Osteoblast (primary cell): ENCODE measurements at regions not wholly inside any gene's neighbourhood (a gene's known extent, or its start where the extent isn't known, plus 50 kb on each side); places are given as distances from the start of the nearest gene placed in this dataset.

ENCODE experiments used
- DNase-seq: peaks from one replicate; pipeline ENCODE4 v3.0.0; 2011; ENCODE audit warnings: low spot score, mixed read lengths; ENCODE audit not compliant: insufficient read length; ENCODE audit errors: missing footprints
- H2AFZ ChIP-seq: 2 replicates; pipeline ENCODE4 v1.6.0; 2011; ENCODE audit warnings: mild to moderate bottlenecking, low read length
- H3K27ac ChIP-seq: 2 replicates; pipeline ENCODE4 v1.5.1; 2011; ENCODE audit warnings: mild to moderate bottlenecking, low read depth, low read length, moderate library complexity
- H3K27me3 ChIP-seq: 2 replicates; pipeline ENCODE4 v1.6.0; 2012; ENCODE audit warnings: mild to moderate bottlenecking, control low read depth, inconsistent platforms, low read length, moderate library complexity; ENCODE audit not compliant: insufficient read depth
- H3K36me3 ChIP-seq: 2 replicates; pipeline ENCODE4 v1.5.1; 2011; ENCODE audit warnings: mild to moderate bottlenecking, low read length, control low read depth, moderate library complexity; ENCODE audit not compliant: insufficient read depth
- H3K4me1 ChIP-seq: 2 replicates; pipeline ENCODE4 v1.5.1; 2011; ENCODE audit warnings: mild to moderate bottlenecking, low read length, control low read depth, moderate library complexity; ENCODE audit not compliant: insufficient read depth
- H3K4me2 ChIP-seq: 2 replicates; pipeline ENCODE4 v1.6.0; 2011; ENCODE audit warnings: mild to moderate bottlenecking, low read length; ENCODE audit not compliant: insufficient read depth
- H3K4me3 ChIP-seq: fragments of 200-600 bp; sonication (generic); 3 replicates; pipeline ENCODE4 v1.5.1; 2012; ENCODE audit warnings: mild to moderate bottlenecking, low read length, inconsistent platforms; ENCODE audit not compliant: insufficient read depth
- H3K79me2 ChIP-seq: 2 replicates; pipeline ENCODE4 v1.6.0; 2012; ENCODE audit warnings: mild to moderate bottlenecking, low read length, control low read depth, inconsistent platforms; ENCODE audit not compliant: insufficient read depth
- H3K9me3 ChIP-seq: 2 replicates; pipeline ENCODE4 v1.5.1; 2011; ENCODE audit warnings: low read depth, low read length, control low read depth
- H4K20me1 ChIP-seq: 2 replicates; pipeline ENCODE4 v1.6.0; 2012; ENCODE audit warnings: mild to moderate bottlenecking, low read length, control low read depth; ENCODE audit not compliant: insufficient read depth
- TF ChIP-seq, protein P1 (sequence below): IDR thresholded peaks from 2 replicates; pipeline ENCODE4 v1.5.1; 2011; ENCODE audit warnings: mild to moderate bottlenecking, low read depth, low read length, moderate library complexity; ENCODE audit errors: extremely low read depth

GRCh38 chr9:81318571-81318970 lies 370.8 kb downstream of the TLE1 start:
- Histone ChIP-seq H3K27ac (no peak overlapping the region), H3K36me3 (no peaks in the 10 kb centered on the region), H4K20me1 (no peaks in the 10 kb centered on the region), H3K4me1 (peaks cover 5% of the 10 kb centered on the region), H3K4me3 (no peak overlapping the region), H2AFZ (no peak overlapping the region), H3K4me2 (no peak overlapping the region), H3K27me3 (no peaks in the 10 kb centered on the region), H3K9me3 (no peaks in the 10 kb centered on the region), H3K79me2 (no peaks in the 10 kb centered on the region)
- TF ChIP-seq, protein P1, sequence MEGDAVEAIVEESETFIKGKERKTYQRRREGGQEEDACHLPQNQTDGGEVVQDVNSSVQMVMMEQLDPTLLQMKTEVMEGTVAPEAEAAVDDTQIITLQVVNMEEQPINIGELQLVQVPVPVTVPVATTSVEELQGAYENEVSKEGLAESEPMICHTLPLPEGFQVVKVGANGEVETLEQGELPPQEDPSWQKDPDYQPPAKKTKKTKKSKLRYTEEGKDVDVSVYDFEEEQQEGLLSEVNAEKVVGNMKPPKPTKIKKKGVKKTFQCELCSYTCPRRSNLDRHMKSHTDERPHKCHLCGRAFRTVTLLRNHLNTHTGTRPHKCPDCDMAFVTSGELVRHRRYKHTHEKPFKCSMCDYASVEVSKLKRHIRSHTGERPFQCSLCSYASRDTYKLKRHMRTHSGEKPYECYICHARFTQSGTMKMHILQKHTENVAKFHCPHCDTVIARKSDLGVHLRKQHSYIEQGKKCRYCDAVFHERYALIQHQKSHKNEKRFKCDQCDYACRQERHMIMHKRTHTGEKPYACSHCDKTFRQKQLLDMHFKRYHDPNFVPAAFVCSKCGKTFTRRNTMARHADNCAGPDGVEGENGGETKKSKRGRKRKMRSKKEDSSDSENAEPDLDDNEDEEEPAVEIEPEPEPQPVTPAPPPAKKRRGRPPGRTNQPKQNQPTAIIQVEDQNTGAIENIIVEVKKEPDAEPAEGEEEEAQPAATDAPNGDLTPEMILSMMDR, result no peak
- DNase-seq, result peak; percentile 69

- Histone ChIP-seq H3K27me3 (peaks cover 3% of the 10 kb centered on the region), H3K4me1 (peaks cover 5% of the 10 kb centered on the region), H4K20me1 (no peaks in the 10 kb centered on the region), H3K27ac (no peak overlapping the region), H3K4me2 (no peak overlapping the region), H3K79me2 (no peaks in the 10 kb centered on the region), H2AFZ (no peak overlapping the region), H3K9me3 (no peaks in the 10 kb centered on the region), H3K36me3 (no peaks in the 10 kb centered on the region), H3K4me3 (no peak overlapping the region)
- TF ChIP-seq, protein P1, result no peak
- no peak for DNase-seq
Measured at GRCh38 chr9:81317939-81318338, 371.4 kb downstream of the TLE1 start.

GRCh38 chr9:81317223-81317622 lies 372.1 kb downstream of the TLE1 start:
- TF ChIP-seq, protein P1, result no peak
- peaks cover 3% of the 10 kb centered on the region for H3K27me3 ChIP-seq
- no peak overlapping the region for H2AFZ ChIP-seq

GRCh38 chr9:81314490-81314889 lies 374.9 kb downstream of the TLE1 start:
- peaks cover 5% of the 10 kb centered on the region for H3K4me1 ChIP-seq
- no peak overlapping the region for H3K4me3 ChIP-seq
- peak; percentile 30 for DNase-seq
- H3K27me3 ChIP-seq, result peaks cover 3% of the 10 kb centered on the region
- no peaks in the 10 kb centered on the region for H3K79me2 ChIP-seq
- no peaks in the 10 kb centered on the region for H3K9me3 ChIP-seq
- no peaks in the 10 kb centered on the region for H4K20me1 ChIP-seq
- no peak overlapping the region for H2AFZ ChIP-seq
- H3K27ac ChIP-seq, result no peak overlapping the region
- no peak overlapping the region for H3K4me2 ChIP-seq
- TF ChIP-seq, protein P1, result no peak
- no peaks in the 10 kb centered on the region for H3K36me3 ChIP-seq

More at GRCh38 chr9:81317223-81317622, 372.1 kb downstream of the TLE1 start:
- Histone ChIP-seq H3K4me3 (no peak overlapping the region), H3K4me1 (peaks cover 5% of the 10 kb centered on the region), H3K27ac (no peak overlapping the region), H3K9me3 (no peaks in the 10 kb centered on the region), H4K20me1 (no peaks in the 10 kb centered on the region), H3K36me3 (no peaks in the 10 kb centered on the region), H3K79me2 (no peaks in the 10 kb centered on the region), H3K4me2 (no peak overlapping the region)
- no peak for DNase-seq
